ACHN (cell line): ENCODE measurements at regions not wholly inside any gene's neighbourhood (a gene's known extent, or its start where the extent isn't known, plus 50 kb on each side); places are given as distances from the start of the nearest gene placed in this dataset.

ENCODE experiments used
- DNase-seq: peaks from one replicate; pipeline ENCODE4 v3.0.0-alpha.2; 2015
- in situ Hi-C: cut with HindIII; loops from 2 replicates; pipeline ENCODE4 v1.10.0; 2017; ENCODE audit warnings: low sequenced_read_pairs, low pct_ligation_motif_present, low pct_unique_long_range_greater_than_20kb

GRCh38 chr6:134449781-134450180 lies 131.9 kb upstream of the SGK1 start:
- in situ Hi-C loops = no loop called here
- DNase-seq = no peak

- DNase-seq = no peak
- in situ Hi-C loops = no loop called here
Observed at GRCh38 chr6:134449004-134449403, 131.1 kb upstream of the SGK1 start.

- in situ Hi-C loops = no loop called here
- DNase-seq = no peak
Observed at GRCh38 chr6:134447883-134448387, 130.0 kb upstream of the SGK1 start.

- in situ Hi-C loops = no loop called here
Observed at GRCh38 chr6:134447423-134447822, 129.5 kb upstream of the SGK1 start.

DNA sequence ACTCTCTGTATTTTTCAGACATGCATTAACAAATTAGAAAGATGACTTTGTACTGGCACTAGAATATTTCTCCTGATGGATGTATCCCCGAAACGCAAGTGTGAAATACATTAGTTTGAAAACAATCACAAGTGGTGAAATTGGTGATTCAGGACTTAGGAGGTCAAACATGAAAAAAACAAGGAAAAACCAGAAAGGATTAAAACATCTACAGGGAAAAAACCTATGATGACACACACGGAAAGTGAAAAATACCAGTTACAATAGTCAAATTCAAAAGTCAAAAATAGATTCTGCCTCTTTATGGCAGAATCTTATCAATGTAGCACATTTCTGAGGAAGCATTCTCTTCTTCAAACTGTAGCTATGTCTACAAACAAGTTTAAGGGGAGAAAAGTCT lies 129.0 kb upstream of the SGK1 start:
- in situ Hi-C loops = no loop called here

More at GRCh38 chr6:134447423-134447822, 129.5 kb upstream of the SGK1 start:
- DNase-seq = no peak

DNA sequence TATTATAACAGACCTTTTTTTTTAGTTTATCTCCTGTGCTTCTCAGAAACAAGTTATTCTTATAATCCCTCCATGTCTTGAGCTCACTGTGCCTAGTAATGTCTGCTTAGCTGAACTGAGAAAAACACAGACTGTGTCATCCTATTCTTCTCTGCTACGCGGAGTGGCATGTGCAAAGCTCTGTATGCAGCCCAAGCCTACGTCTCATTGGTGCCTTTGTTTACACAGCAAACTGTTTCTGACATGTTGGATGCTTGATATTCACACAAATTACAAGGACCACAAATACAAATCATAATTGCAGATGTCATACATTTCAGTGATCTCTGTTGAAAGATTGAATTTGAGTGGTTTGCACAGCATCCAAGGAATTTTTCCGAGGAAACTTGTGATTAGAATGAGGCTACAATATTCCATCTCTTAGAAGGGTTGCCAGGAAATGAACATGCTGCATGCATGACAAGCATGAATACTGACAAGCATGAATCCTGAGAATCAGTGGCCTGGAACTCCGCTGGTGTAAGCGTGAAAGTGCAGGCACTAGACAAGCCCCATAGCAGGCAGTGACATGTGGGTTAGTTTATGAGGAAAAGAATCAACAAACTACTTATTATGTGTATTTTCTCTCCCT lies 128.4 kb upstream of the SGK1 start:
- in situ Hi-C loops = no loop called here
- no peak for DNase-seq

More for the DNA sequence above, 129.0 kb upstream of the SGK1 start:
- no peak for DNase-seq

GRCh38 chr6:134443009-134443408 lies 125.1 kb upstream of the SGK1 start:
- in situ Hi-C loops = no loop called here
- DNase-seq = no peak

GRCh38 chr6:134442073-134442472 lies 124.2 kb upstream of the SGK1 start:
- no peak for DNase-seq
- in situ Hi-C loops = no loop called here

- in situ Hi-C loops = no loop called here
- DNase-seq = no peak
Observed at GRCh38 chr6:134438837-134439236, 120.9 kb upstream of the SGK1 start.

DNA sequence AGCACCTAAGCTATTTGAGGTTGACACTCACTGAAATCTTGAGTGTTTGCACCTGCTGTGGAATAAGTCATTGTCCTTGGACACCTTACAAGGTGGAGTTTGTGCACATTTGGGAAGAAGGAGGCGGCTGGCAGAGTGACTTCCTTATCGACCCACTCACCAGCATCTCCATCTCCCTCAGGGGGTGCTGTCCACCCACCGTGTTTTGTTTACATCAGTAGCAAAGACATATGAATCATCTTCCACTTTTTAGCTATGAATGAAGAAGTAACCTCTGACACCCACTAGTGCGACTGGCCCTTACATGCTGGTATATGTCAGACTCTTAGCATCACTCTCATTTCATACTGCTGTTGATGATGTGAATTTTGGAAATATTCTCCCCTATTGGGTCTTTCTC lies 119.5 kb upstream of the SGK1 start:
- in situ Hi-C loops = no loop called here
- peak; percentile 40 for DNase-seq

DNA sequence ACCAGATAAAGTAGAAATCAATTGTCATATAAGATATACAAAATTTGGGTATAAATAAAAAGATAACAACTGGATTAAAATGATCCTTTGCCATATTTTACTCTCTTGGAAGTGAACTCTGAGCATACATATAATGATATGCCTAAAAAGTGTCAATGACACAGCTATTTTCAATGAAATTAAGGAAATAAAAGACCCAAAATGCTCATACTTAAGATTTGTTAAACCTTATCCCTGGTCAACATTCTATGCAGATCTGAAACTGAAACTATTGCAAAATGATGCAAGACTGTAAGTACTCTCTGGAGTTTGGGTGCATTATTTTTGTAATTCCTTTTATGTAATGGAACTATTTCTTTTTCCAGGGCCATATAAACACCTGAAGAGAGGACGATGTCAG lies 119.0 kb upstream of the SGK1 start:
- in situ Hi-C loops = no loop called here
- DNase-seq = peak; percentile 34

GRCh38 chr6:134436281-134436815 lies 118.4 kb upstream of the SGK1 start:
- DNase-seq = peak; percentile 92
- in situ Hi-C loops = no loop called here

DNA sequence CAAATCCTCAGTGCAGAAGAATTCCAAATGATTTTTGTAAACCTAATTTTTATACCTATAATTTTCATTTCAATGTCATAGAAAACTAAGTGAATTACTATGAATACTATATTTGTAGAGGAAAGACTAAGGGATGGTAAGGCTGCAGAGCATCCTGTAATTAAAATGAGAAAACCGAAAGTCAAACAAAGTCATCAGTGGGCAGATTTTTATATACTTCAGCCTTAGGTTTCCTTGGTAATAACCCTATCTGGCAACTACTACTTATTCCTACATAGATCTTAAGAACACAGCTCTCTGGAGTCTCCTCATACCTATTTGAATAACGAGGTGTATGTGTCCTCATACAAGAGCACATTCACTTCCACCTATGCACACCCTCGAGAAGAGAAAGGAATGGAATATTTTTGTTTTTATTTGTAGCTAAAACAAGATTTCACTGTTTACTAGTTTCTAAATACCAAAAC lies 117.9 kb upstream of the SGK1 start:
- in situ Hi-C loops = no loop called here
- DNase-seq = no peak

DNA sequence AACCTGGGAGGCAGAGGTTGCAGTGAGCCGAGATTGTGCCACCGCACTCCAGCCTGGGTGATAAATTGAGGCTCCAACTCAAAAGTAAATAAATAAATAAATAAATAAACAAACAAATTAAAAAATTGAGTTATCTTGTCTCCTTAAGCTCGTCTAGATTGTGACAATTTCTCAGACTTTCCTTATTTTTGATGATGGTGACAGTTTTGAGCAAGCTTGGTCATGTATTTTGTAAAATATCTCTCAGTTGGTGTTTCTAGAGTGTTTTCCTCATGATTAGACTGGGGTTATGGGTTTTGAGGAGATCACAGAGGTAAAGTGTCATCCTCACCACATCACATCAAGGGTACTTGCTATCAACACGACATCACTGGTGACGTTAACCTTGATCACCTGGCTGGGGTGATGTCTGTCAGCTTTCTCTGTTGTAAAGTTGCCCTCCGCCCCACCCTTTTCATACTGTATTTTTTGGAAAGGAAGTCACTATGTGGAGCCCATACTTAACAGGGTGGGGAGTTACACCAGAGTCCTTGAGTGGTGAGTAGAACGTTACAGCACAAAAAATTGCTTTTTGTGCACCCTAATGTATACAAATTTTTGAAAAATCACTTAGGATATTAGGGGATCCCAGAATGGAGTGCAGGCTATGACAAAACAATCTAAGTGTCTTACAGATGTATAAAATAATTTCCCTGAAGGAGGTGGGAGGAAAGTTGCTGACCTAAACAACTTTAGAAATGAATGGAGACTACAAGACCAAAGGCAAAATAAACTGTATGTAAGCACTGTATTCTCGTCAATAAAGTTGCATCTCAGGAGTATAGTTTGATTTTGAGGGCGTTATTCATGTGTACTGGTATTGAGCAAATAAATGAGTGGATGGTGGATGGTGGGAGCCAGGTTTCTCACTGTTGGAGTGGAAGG lies 116.4 kb upstream of the SGK1 start:
- in situ Hi-C loops = no loop called here

GRCh38 chr6:134432036-134432435 lies 114.1 kb upstream of the SGK1 start:
- DNase-seq = no peak
- in situ Hi-C loops = no loop called here

More for the DNA sequence above, 116.4 kb upstream of the SGK1 start:
- no peak for DNase-seq

GRCh38 chr6:134431421-134431859 lies 113.5 kb upstream of the SGK1 start:
- in situ Hi-C loops = no loop called here
- peak; percentile 9 for DNase-seq

GRCh38 chr6:134429861-134430380 lies 112.0 kb upstream of the SGK1 start:
- DNase-seq = no peak
- in situ Hi-C loops = no loop called here

DNA sequence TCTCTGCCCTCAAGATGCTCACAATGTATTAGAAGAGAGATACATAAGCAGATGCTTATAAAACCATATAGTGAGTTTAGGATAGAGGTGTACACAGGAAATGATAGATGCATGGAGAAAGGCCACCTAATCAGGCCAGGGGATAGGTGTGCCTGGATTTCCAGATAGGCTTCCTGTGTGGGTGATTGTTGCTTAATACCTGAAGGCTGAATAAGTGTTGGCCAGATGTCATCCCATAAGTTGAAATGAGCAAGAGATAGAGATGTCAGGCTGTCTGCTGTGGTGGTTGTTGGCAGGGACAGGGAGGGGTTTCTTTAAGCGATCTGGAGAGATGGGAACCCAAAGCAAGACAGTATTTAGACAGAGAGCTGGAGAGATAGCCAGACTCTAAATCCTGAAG lies 109.8 kb upstream of the SGK1 start:
- in situ Hi-C loops = no loop called here
- no peak for DNase-seq

DNA sequence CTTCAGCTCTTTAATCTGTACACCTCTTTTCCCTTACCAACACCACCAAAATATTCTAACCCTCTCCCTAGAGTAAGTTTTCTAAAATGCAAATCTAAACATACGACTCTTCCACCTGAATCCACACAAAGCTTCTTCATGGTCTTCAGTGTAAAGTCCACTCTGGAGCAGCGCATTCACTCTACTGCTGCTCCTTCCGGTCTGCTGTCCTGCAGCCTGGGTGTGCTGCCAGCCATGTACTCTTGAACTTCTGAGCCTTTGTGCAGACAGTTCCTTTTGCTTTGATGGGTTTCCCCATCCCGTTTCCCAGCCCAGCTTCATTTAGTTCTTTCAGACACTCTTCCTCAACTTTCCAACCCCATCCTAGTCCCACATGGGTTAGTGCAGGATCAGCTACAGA lies 108.7 kb upstream of the SGK1 start:
- in situ Hi-C loops = no loop called here
- no peak for DNase-seq
